Neuronal stem cell (in vitro differentiated cells): ENCODE measurements at regions not wholly inside any gene's neighbourhood (a gene's known extent, or its start where the extent isn't known, plus 50 kb on each side); places are given as distances from the start of the nearest gene placed in this dataset.

ENCODE experiments used
- DNase-seq: peaks from one replicate; pipeline ENCODE4 v3.0.0-alpha.2; 2013; ENCODE audit warnings: low spot score
- H2AFZ ChIP-seq: one replicate; pipeline ENCODE4 v1.6.1; 2013; ENCODE audit warnings: mild to moderate bottlenecking, low read length, inconsistent platforms
- H2AK5ac ChIP-seq: 2 replicates; pipeline ENCODE4 v1.6.1; 2013; ENCODE audit warnings: low read depth, mild to moderate bottlenecking, inconsistent platforms, low read length, moderate library complexity, mixed read lengths
- H2BK120ac ChIP-seq: 2 replicates; pipeline ENCODE4 v1.6.1; 2013; ENCODE audit warnings: low read depth, mild to moderate bottlenecking, inconsistent platforms, low read length, moderate library complexity, mixed read lengths
- H2BK12ac ChIP-seq: one replicate; pipeline ENCODE4 v1.6.1; 2013; ENCODE audit warnings: low read length, inconsistent platforms
- H2BK15ac ChIP-seq: 2 replicates; pipeline ENCODE4 v1.6.1; 2013; ENCODE audit warnings: mild to moderate bottlenecking, low read length, inconsistent platforms, mixed read lengths
- H2BK5ac ChIP-seq: one replicate; pipeline ENCODE4 v1.6.1; 2013; ENCODE audit warnings: inconsistent platforms, mild to moderate bottlenecking, low read length, moderate library complexity
- H3K14ac ChIP-seq: one replicate; pipeline ENCODE4 v1.6.1; 2013; ENCODE audit warnings: low read length, inconsistent platforms
- H3K18ac ChIP-seq: 2 replicates; pipeline ENCODE4 v1.6.1; 2013; ENCODE audit warnings: low read length, inconsistent platforms
- H3K23ac ChIP-seq: 2 replicates; pipeline ENCODE4 v1.6.1; 2013; ENCODE audit warnings: low read depth, mild to moderate bottlenecking, mixed read lengths, low read length, inconsistent platforms; ENCODE audit not compliant: poor library complexity
- H3K27ac ChIP-seq: replicated peaks from 3 replicates; pipeline ENCODE4 v1.5.1; 2013; ENCODE audit warnings: low read length, inconsistent platforms
- H3K27me3 ChIP-seq, 3 experiments: 2 replicates each; pipeline ENCODE4 v1.6.1; 2013; ENCODE audit warnings: low read length in 3 of 3, mild to moderate bottlenecking in 2 of 3, inconsistent platforms in 1 of 3, low read depth in 1 of 3, mixed read lengths in 1 of 3, moderate library complexity in 1 of 3; ENCODE audit not compliant: control insufficient read depth in 3 of 3, insufficient read depth in 3 of 3
- H3K36me3 ChIP-seq, 2 donors: replicated peaks in 1 of 2; 2 replicates each; pipeline ENCODE4 v1.6.1; 2013; ENCODE audit warnings: low read length in 2 of 2; ENCODE audit not compliant: control insufficient read depth in 2 of 2, insufficient read depth in 2 of 2
- H3K4ac ChIP-seq: 2 replicates; pipeline ENCODE4 v1.6.1; 2013; ENCODE audit warnings: inconsistent platforms, mild to moderate bottlenecking, low read length, moderate library complexity
- H3K4me1 ChIP-seq, 2 donors: 1 replicate in 1 of 2; 2 replicates in 1 of 2; pipeline ENCODE4 v1.6.1; 2013; ENCODE audit warnings: low read length in 2 of 2, low read depth in 1 of 2; ENCODE audit not compliant: control insufficient read depth in 2 of 2, insufficient read depth in 1 of 2
- H3K4me2 ChIP-seq: one replicate; pipeline ENCODE4 v1.6.1; 2013; ENCODE audit warnings: mild to moderate bottlenecking, low read length, inconsistent platforms; ENCODE audit not compliant: insufficient read depth, poor library complexity, severe bottlenecking
- H3K4me3 ChIP-seq, 2 donors: 2 replicates each; pipeline ENCODE4 v1.5.1; 2013; ENCODE audit warnings: low read length in 2 of 2, mild to moderate bottlenecking in 2 of 2, inconsistent platforms in 1 of 2, moderate library complexity in 1 of 2
- H3K79me1 ChIP-seq: one replicate; pipeline ENCODE4 v1.6.1; 2013; ENCODE audit warnings: low read depth, mild to moderate bottlenecking, inconsistent platforms, low read length, moderate library complexity
- H3K9ac ChIP-seq: one replicate; pipeline ENCODE4 v1.6.1; 2013; ENCODE audit warnings: mild to moderate bottlenecking, low read depth, low read length, inconsistent platforms; ENCODE audit not compliant: poor library complexity
- H3K9me3 ChIP-seq, 2 donors: replicated peaks in 1 of 2; 2 replicates each; pipeline versions ENCODE3 to v1.6.1; 2013; ENCODE audit warnings: low read length in 2 of 2, mild to moderate bottlenecking in 2 of 2, inconsistent platforms in 1 of 2, low read depth in 1 of 2, mixed read lengths in 1 of 2, moderate library complexity in 1 of 2; ENCODE audit not compliant: control insufficient read depth in 2 of 2, insufficient read depth in 1 of 2
- H4K8ac ChIP-seq: one replicate; pipeline ENCODE4 v1.6.1; 2013; ENCODE audit warnings: low read depth, mild to moderate bottlenecking, inconsistent platforms, low read length, moderate library complexity
- H4K91ac ChIP-seq: one replicate; pipeline ENCODE4 v1.6.1; 2013; ENCODE audit warnings: low read length, low read depth, mild to moderate bottlenecking, inconsistent platforms; ENCODE audit not compliant: poor library complexity
- WGBS, 2 donors: extraction: QIAGEN DNeasy Blood & Tissue Kit; methylation state at CpG; one replicate each; pipeline ENCODE4 v1.1.7; 2013; ENCODE audit warnings: missing lambda C conversion rate in 2 of 2, mixed read lengths in 1 of 2; ENCODE audit not compliant: insufficient read length in 2 of 2, insufficient replicate concordance in 1 of 2; ENCODE audit errors: extremely low coverage in 2 of 2; 5-methylcytosine and 5-hydroxymethylcytosine counted together

DNA sequence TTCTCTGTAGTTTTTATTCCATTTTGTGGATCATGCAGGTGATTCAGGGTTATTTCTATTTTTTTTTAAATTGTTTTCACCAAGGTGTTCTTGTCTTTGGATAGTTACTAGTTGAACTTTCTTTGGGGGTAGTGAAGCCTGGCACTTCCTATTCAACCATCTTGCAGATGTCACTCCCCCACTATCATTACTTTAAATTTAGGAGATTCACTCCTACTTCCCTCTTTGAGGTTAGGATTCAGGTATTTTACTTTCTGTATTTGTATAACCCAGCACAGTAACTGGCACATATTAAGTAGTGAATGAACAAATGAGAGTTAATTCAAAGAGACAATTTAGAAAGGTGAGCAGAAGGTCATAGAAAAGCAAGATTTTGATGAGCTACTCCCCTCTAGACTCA is 255.6 kb downstream of the ATP23 start:
- Histone ChIP-seq H3K9me3 (no peaks in the 10 kb centered on the region), H3K4ac (no peak overlapping the region), H3K14ac (no peak overlapping the region), H3K9ac (no peak overlapping the region), H3K23ac (no peak overlapping the region), H2BK5ac (no peak overlapping the region), H3K27ac (no peak overlapping the region), H2BK15ac (no peak overlapping the region), H4K8ac (no peak overlapping the region), H3K4me2 (no peak overlapping the region), H4K91ac (no peak overlapping the region), H2AK5ac (no peak overlapping the region), H2BK120ac (no peak overlapping the region), H2BK12ac (no peak overlapping the region), H3K79me1 (no peaks in the 10 kb centered on the region), H3K18ac (no peak overlapping the region), H3K4me3 (no peak overlapping the region), H3K4me1 (no peaks in the 10 kb centered on the region), H3K36me3 (no peaks in the 10 kb centered on the region), H2AFZ (no peak overlapping the region), H3K27me3 (no peaks in the 10 kb centered on the region)
- DNase-seq = no peak

DNA sequence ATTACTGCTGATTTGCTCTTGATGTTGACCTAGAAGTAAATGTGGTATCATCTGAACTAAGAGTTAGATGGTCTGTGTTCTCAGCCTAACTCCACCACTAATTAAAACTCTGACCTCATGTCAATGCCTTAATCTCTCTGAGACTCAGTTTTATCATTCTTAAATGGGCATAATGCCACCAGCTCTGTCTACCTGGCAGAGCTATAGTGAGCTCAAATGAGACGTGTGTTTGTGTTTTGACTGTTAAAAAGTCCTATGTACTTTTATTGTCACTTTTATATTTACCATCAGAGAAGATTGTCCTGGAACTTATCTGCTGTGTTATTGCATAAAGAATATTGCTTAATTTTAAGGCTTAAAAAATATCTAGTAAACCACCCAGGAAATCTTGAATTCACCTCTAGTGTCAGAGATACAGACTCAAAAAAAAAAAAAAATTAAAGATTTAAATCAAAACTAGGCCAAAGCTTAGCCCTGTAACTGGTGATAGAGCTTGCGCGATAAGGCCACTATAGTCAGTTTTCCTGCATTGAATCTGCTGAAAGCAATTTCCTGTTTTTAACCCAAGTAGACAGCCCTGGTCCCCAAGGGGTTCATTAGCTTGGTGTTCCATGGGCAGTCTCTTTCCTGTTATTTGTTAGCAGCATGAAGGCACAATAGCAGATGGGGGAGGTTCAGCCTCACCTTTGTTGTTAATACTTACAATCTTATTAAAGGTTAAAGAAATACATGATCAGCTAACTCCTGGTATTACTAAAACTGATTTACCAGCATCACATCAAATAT is 261.8 kb downstream of the ATP23 start:
- Histone ChIP-seq H3K36me3 (no peaks in the 10 kb centered on the region), H3K9ac (no peak overlapping the region), H4K91ac (no peak overlapping the region), H3K4me3 (no peak overlapping the region), H3K27me3 (no peaks in the 10 kb centered on the region), H3K4ac (no peak overlapping the region), H2BK5ac (no peak overlapping the region), H2BK12ac (no peak overlapping the region), H3K4me1 (no peaks in the 10 kb centered on the region), H3K4me2 (no peak overlapping the region), H3K14ac (no peak overlapping the region), H4K8ac (no peak overlapping the region), H3K79me1 (no peaks in the 10 kb centered on the region), H2AFZ (no peak overlapping the region), H3K27ac (no peak overlapping the region), H2BK15ac (no peak overlapping the region), H3K23ac (no peak overlapping the region), H2BK120ac (no peak overlapping the region), H3K9me3 (no peaks in the 10 kb centered on the region), H3K18ac (no peak overlapping the region), H2AK5ac (no peak overlapping the region)
- no CpG with 5 or more reads among the region's 3 CpGs for WGBS, 2 donors
- DNase-seq = no peak

DNA sequence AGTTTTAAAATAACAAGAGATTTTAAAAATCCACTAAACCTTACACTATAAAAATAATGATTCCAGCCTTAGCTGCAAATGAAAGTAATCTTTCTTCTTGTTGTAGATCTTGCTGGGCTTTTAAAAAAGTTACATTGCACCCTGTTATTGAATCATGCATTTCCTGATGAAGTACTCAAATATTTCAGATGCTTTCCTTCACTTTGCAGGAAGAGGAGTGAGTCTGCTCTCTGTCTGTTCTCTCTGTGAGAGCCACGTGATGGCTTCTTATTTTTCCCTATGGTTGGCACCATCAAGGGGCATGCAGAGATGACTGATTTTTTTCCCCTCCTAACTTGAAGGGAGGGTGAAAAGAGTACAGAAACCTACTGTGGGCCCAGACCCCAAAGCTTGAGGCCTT is 262.7 kb downstream of the ATP23 start:
- whole genome bisulfite sequencing, 2 donors = no CpG with 5 or more reads among the region's 1 CpG
- no peak for DNase-seq

DNA sequence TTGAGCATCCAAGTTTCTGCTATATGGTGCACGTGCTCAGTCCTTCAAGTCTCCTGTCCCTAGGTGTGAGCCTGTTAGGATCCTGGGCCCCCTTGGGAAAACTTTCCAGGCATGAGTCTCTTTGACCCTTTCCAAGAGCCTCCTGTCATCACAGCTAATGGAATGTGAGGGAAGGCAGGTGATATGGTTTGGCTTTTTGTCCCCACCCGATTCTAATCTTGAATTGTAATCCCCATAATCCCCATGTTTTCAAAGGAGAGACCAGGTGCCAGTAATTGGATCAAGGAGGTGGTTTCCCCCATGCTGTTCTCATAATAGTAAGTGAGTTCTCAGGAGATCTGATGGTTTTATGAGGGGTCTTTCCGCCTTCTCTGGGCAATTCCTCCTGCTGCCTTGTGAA is 265.5 kb downstream of the ATP23 start:
- Histone ChIP-seq H3K27me3 (no peaks in the 10 kb centered on the region), H3K23ac (no peak overlapping the region), H3K4ac (no peak overlapping the region), H3K79me1 (no peaks in the 10 kb centered on the region), H4K91ac (no peak overlapping the region), H2AFZ (no peak overlapping the region), H4K8ac (no peak overlapping the region), H2BK5ac (no peak overlapping the region), H3K18ac (no peak overlapping the region), H3K9me3 (no peaks in the 10 kb centered on the region), H2BK120ac (no peak overlapping the region), H3K14ac (no peak overlapping the region), H3K9ac (no peak overlapping the region), H3K36me3 (no peaks in the 10 kb centered on the region), H3K27ac (no peak overlapping the region), H2BK15ac (no peak overlapping the region), H2AK5ac (no peak overlapping the region), H3K4me2 (no peak overlapping the region), H3K4me3 (no peak overlapping the region), H2BK12ac (no peak overlapping the region), H3K4me1 (no peaks in the 10 kb centered on the region)
- WGBS, 2 donors = no CpG with 5 or more reads among the region's 3 CpGs
- no peak for DNase-seq

More for the DNA sequence above, 262.7 kb downstream of the ATP23 start:
- Histone ChIP-seq H3K27me3 (no peaks in the 10 kb centered on the region), H3K23ac (no peak overlapping the region), H3K36me3 (no peaks in the 10 kb centered on the region), H3K79me1 (no peaks in the 10 kb centered on the region), H3K4me1 (no peaks in the 10 kb centered on the region), H4K8ac (no peak overlapping the region), H2BK5ac (no peak overlapping the region), H4K91ac (no peak overlapping the region), H3K9ac (no peak overlapping the region), H2BK15ac (no peak overlapping the region), H2BK120ac (no peak overlapping the region), H3K18ac (no peak overlapping the region), H3K9me3 (no peaks in the 10 kb centered on the region), H2AFZ (no peak overlapping the region), H3K4me2 (no peak overlapping the region), H2AK5ac (no peak overlapping the region), H3K14ac (no peak overlapping the region), H3K4ac (no peak overlapping the region), H3K27ac (no peak overlapping the region), H2BK12ac (no peak overlapping the region), H3K4me3 (no peak overlapping the region)
